Stomach (tissue), 8 donors: ENCODE measurements at regions not wholly inside any gene's neighbourhood (a gene's known extent, or its start where the extent isn't known, plus 50 kb on each side); places are given as distances from the start of the nearest gene placed in this dataset.
"Not testable (repeated sequence)": the region's sequence is repeated elsewhere in the genome, so short reads cannot be mapped to it uniquely, and the experiment has no call there.

Source experiments
- DNase-seq, 2 donors: peaks; one replicate each; pipeline versions ENCODE4 v3.0.0 to v3.0.0-alpha.2; 2013 to 2019
- H3K27ac ChIP-seq, 5 donors: fragments of 200-600 bp in 4 of 5; sonication (generic) in 4 of 5; one replicate each; pipeline ENCODE4 v1.5.1; 2013 to 2019; ENCODE audit warnings: mild to moderate bottlenecking in 1 of 5, moderate library complexity in 1 of 5
- H3K27me3 ChIP-seq, 3 donors: fragments of 200-600 bp; sonication (generic); one replicate each; pipeline ENCODE4 v1.5.1; 2017 to 2019; ENCODE audit warnings: mixed run types in 1 of 3
- H3K36me3 ChIP-seq, 4 donors: fragments of 200-600 bp; sonication (generic); 1 replicate in 3 of 4; 2 replicates in 1 of 4; pipeline ENCODE4 v1.5.1; 2016 to 2019
- H3K4me1 ChIP-seq, 4 donors: fragments of 200-600 bp; sonication (generic); one replicate each; pipeline ENCODE4 v1.5.1; 2016 to 2019
- H3K4me3 ChIP-seq, 4 donors: fragments of 200-600 bp; sonication (generic) in 3 of 4; one replicate each; pipeline ENCODE4 v1.5.1; 2016 to 2019; ENCODE audit warnings: mild to moderate bottlenecking in 1 of 4
- H3K9me3 ChIP-seq, 4 donors: fragments of 200-600 bp; sonication (generic); one replicate each; pipeline ENCODE4 v1.5.1; 2016 to 2019
- CTCF ChIP-seq, 7 experiments: fragments of 450-650 bp in 4 of 7; fragments of 200-600 bp in 3 of 7; sonication (generic) in 3 of 7; IDR thresholded peaks; one replicate each; pipeline ENCODE4 v1.5.1; 2016 to 2019; ENCODE audit warnings: antibody characterized with exemption in 7 of 7, control low read depth in 2 of 7, mild to moderate bottlenecking in 1 of 7
- EP300 ChIP-seq: sonication (generic); formaldehyde crosslinking; IDR thresholded peaks from one replicate; pipeline ENCODE4 v1.6.1; 2017; ENCODE audit warnings: antibody characterized with exemption
- POLR2A ChIP-seq, 4 donors: fragments of 450-650 bp; IDR thresholded peaks; one replicate each; pipeline ENCODE4 v1.6.1; 2016; ENCODE audit warnings: antibody characterized with exemption in 4 of 4, control low read depth in 2 of 4, mild to moderate bottlenecking in 1 of 4, moderate library complexity in 1 of 4
- POLR2AphosphoS5 ChIP-seq, 3 donors: sonication (generic); formaldehyde crosslinking; IDR thresholded peaks; one replicate each; pipeline ENCODE4 v1.6.1; 2016; ENCODE audit warnings: antibody characterized with exemption in 3 of 3
- WGBS, 5 donors: extraction: QIAGEN DNeasy Blood & Tissue Kit in 3 of 5; methylation state at CpG; one replicate each; pipeline versions ENCODE4 v1.1.5 to v1.1.7; 2013 to 2018; 5-methylcytosine and 5-hydroxymethylcytosine counted together
- intact Hi-C: fragments of 100-400 bp; cut with DNase I; formaldehyde crosslinking; loops from one replicate; pipeline ENCODE4 v1.15.1; 2023; ENCODE audit warnings: low total_unique reads
- donor health status: healthy with polysubstance abuse.
- donor health status: Bipolar disorder and iron deficiency.
- donor health status: healthy.

- H3K4me3 ChIP-seq, result no peak overlapping the region
- H3K27ac ChIP-seq, result no peak overlapping the region
- H3K9me3 ChIP-seq, result no peaks in the 10 kb centered on the region
- intact Hi-C loops, result no loop called here
- no peak for DNase-seq
- no peak for TF ChIP-seq POLR2AphosphoS5 (IDR thresholded peaks at IDR 0.05)
- TF ChIP-seq EP300, result no peak
- TF ChIP-seq POLR2A (IDR thresholded peaks at IDR 0.05), result no peak
- TF ChIP-seq CTCF (IDR thresholded peaks at IDR 0.05), result no peak
- no peaks in the 10 kb centered on the region for H3K4me1 ChIP-seq
- H3K27me3 ChIP-seq, result no peaks in the 10 kb centered on the region
- WGBS, 5 donors, result 91 to 100% (median 94%) methylated on average over 1 of the region's 1 CpG
- H3K36me3 ChIP-seq, result no peaks in the 10 kb centered on the region
Measured at GRCh38 chr1:182331387-182331786, 60.2 kb downstream of the GLUL start.

GRCh38 chr1:182330303-182330702 lies 61.3 kb downstream of the GLUL start:
- Histone ChIP-seq H3K4me3 (no peak overlapping the region), H3K9me3 (no peaks in the 10 kb centered on the region), H3K27me3 (no peaks in the 10 kb centered on the region), H3K36me3 (no peaks in the 10 kb centered on the region), H3K27ac (no peak overlapping the region), H3K4me1 (no peaks in the 10 kb centered on the region)
- intact Hi-C loops, result no loop called here
- DNase-seq, result peak; percentile 23 to 40
- TF ChIP-seq CTCF (IDR thresholded peaks at IDR 0.05) (no peak), POLR2A (IDR thresholded peaks at IDR 0.05) (no peak), EP300 (no peak), POLR2AphosphoS5 (IDR thresholded peaks at IDR 0.05) (no peak)

- Histone ChIP-seq H3K4me3 (no peak overlapping the region), H3K36me3 (no peaks in the 10 kb centered on the region), H3K27me3 (no peaks in the 10 kb centered on the region), H3K4me1 (no peaks in the 10 kb centered on the region), H3K27ac (no peak overlapping the region), H3K9me3 (no peaks in the 10 kb centered on the region)
- intact Hi-C loops, result no loop called here
- 52 to 88% (median 64%) methylated on average over 2 of the region's 2 CpGs for WGBS, 5 donors
- DNase-seq, result no peak
- TF ChIP-seq POLR2AphosphoS5 (IDR thresholded peaks at IDR 0.05), result no peak
Measured at GRCh38 chr1:182329471-182329870, 62.1 kb downstream of the GLUL start.

GRCh38 chr1:182328591-182328990 lies 63.0 kb downstream of the GLUL start:
- Histone ChIP-seq H3K9me3 (no peaks in the 10 kb centered on the region), H3K27ac (no peak overlapping the region), H3K4me3 (no peak overlapping the region), H3K27me3 (no peaks in the 10 kb centered on the region), H3K36me3 (no peaks in the 10 kb centered on the region), H3K4me1 (no peaks in the 10 kb centered on the region)
- DNase-seq, result no peak
- WGBS, 5 donors, result 94 to 96% (median 96%) methylated on average over 14 to 16 of the region's 16 CpGs
- intact Hi-C loops, result no loop called here
- TF ChIP-seq EP300 (no peak), POLR2AphosphoS5 (IDR thresholded peaks at IDR 0.05) (no peak), POLR2A (IDR thresholded peaks at IDR 0.05) (no peak), CTCF (IDR thresholded peaks at IDR 0.05) (no peak)

- intact Hi-C loops, result no loop called here
- no peak for TF ChIP-seq EP300
- TF ChIP-seq POLR2AphosphoS5 (IDR thresholded peaks at IDR 0.05), result no peak
- TF ChIP-seq POLR2A (IDR thresholded peaks at IDR 0.05), result no peak
- no peak for TF ChIP-seq CTCF (IDR thresholded peaks at IDR 0.05)
- H3K4me3 ChIP-seq, result no peak overlapping the region
- no peaks in the 10 kb centered on the region for H3K27me3 ChIP-seq
- DNase-seq, result no peak
- H3K4me1 ChIP-seq, result peaks cover 0 to 4% (median 0%) of the 10 kb centered on the region in 4 donors
- H3K9me3 ChIP-seq, result no peaks in the 10 kb centered on the region
- 88 to 94% (median 91%) methylated on average over 2 of the region's 2 CpGs for WGBS, 5 donors
- no peaks in the 10 kb centered on the region for H3K36me3 ChIP-seq
- no peak overlapping the region for H3K27ac ChIP-seq
Measured at GRCh38 chr1:182325339-182325738, 66.3 kb downstream of the GLUL start.

GRCh38 chr1:182321532-182321931 lies 70.1 kb downstream of the GLUL start:
- DNase-seq, H3K27ac ChIP-seq, intact Hi-C loops, H3K36me3 ChIP-seq, H3K27me3 ChIP-seq, H3K9me3 ChIP-seq, H3K4me3 ChIP-seq: not testable (repeated sequence)
- WGBS, 5 donors, result 78 to 92% (median 89%) methylated on average over 6 of the region's 6 CpGs
- H3K4me1 ChIP-seq, result peaks cover 0 to 39% (median 27%) of the 10 kb centered on the region in 4 donors
